ENCODE measurements at regions not wholly inside any gene's neighbourhood (a gene's known extent, or its start where the extent isn't known, plus 50 kb on each side); places are given as distances from the start of the nearest gene placed in this dataset.

DNA sequence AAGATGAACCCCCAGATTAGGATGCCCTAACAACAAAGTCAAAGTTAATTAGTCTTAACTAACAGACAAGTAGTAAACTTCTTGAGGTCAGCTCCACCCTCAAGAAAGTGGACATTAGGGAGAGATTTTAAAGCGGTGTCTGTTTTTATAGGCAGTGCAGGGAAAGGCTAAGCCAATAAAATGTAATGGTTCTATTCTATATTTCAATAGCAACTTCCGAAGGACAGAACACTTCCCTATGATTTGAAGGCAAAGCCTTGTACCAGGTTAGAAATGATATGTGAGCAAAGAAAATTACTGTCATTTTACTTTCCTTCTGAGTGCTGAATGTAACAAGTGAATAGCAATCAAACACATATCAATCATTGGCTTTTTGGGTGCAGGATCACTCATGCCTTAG is 455.2 kb downstream of the ISL1 start:
- DNase-seq: no peak
- Histone ChIP-seq H3K4me3 (ENCODE audit: low read length) (no peak overlapping the region), H3F3A (ENCODE audit: insufficient read depth, low read length) (no peaks in the 10 kb centered on the region), H3K9me2 (replicated peaks; ENCODE audit: insufficient read depth, low read length) (no peaks in the 10 kb centered on the region), H3K27me3 (replicated peaks; ENCODE audit: insufficient read depth, low read length) (no peaks in the 10 kb centered on the region), H3K36me3 (replicated peaks; ENCODE audit: insufficient read depth, low read length) (no peaks in the 10 kb centered on the region), H3K4me2 (ENCODE audit: low read depth, low read length) (no peak overlapping the region), H3K4me1 (ENCODE audit: low read length) (no peaks in the 10 kb centered on the region), H2AFZ (ENCODE audit: low read length) (no peak overlapping the region), H3K9me3 (replicated peaks; ENCODE audit: insufficient read depth, low read length) (no peaks in the 10 kb centered on the region), H3K27ac (ENCODE audit: low read length) (no peak overlapping the region), H4K20me1 (ENCODE audit: insufficient read depth, low read length) (no peaks in the 10 kb centered on the region), H3K9ac (ENCODE audit: low read length) (no peak overlapping the region), H3K79me2 (ENCODE audit: low read length) (no peaks in the 10 kb centered on the region)
- TF ChIP-seq EZH2phosphoT487 (IDR thresholded peaks at IDR 0.05; ENCODE audit: low read length) (no peak), EZH2 (optimal IDR thresholded peaks at IDR 0.05; ENCODE audit: low read depth, low read length) (no peak), CTCF (IDR thresholded peaks at IDR 0.05; ENCODE audit: low read length) (no peak)

DNA sequence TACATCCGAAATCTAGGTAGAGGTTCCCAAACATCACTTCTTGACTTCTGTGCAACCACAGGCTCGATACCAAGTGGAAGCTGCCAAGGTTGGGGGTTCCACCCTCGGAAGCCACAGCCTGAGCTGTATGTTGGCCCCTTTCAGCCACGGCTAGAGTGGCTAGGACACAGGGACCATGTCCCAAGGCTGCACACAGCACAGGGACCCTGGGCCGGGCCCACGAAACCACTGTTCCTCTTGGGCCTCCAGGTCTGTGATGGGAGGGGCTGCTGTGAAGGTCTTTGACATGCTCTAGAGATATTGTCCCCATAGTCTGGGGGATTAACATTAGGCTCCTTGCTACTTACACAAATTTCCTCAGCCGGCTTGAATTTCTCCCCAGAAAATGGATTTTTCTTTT is 460.6 kb downstream of the ISL1 start:
- no peak overlapping the region for H3K27ac ChIP-seq (ENCODE audit: low read length)
- no peaks in the 10 kb centered on the region for H3K36me3 ChIP-seq (replicated peaks; ENCODE audit: insufficient read depth, low read length)
- H3K4me3 ChIP-seq (ENCODE audit: low read length): no peak overlapping the region
- no peak overlapping the region for H3K9ac ChIP-seq (ENCODE audit: low read length)
- H3F3A ChIP-seq (ENCODE audit: insufficient read depth, low read length): no peaks in the 10 kb centered on the region
- H3K9me2 ChIP-seq (replicated peaks; ENCODE audit: insufficient read depth, low read length): no peaks in the 10 kb centered on the region
- H4K20me1 ChIP-seq (ENCODE audit: insufficient read depth, low read length): no peaks in the 10 kb centered on the region
- no peak for DNase-seq
- H3K79me2 ChIP-seq (ENCODE audit: low read length): no peaks in the 10 kb centered on the region
- no peaks in the 10 kb centered on the region for H3K27me3 ChIP-seq (replicated peaks; ENCODE audit: insufficient read depth, low read length)
- no peak for TF ChIP-seq EZH2phosphoT487 (IDR thresholded peaks at IDR 0.05; ENCODE audit: low read length)
- TF ChIP-seq EZH2 (optimal IDR thresholded peaks at IDR 0.05; ENCODE audit: low read depth, low read length): no peak
- TF ChIP-seq CTCF (IDR thresholded peaks at IDR 0.05; ENCODE audit: low read length): no peak
- no peaks in the 10 kb centered on the region for H3K9me3 ChIP-seq (replicated peaks; ENCODE audit: insufficient read depth, low read length)
- H3K4me1 ChIP-seq (ENCODE audit: low read length): no peaks in the 10 kb centered on the region
- no peak overlapping the region for H2AFZ ChIP-seq (ENCODE audit: low read length)
- no peak overlapping the region for H3K4me2 ChIP-seq (ENCODE audit: low read depth, low read length)

- Histone ChIP-seq H3K9ac (ENCODE audit: low read length) (no peak overlapping the region), H3F3A (ENCODE audit: insufficient read depth, low read length) (no peaks in the 10 kb centered on the region), H3K79me2 (ENCODE audit: low read length) (no peaks in the 10 kb centered on the region), H3K4me2 (ENCODE audit: low read depth, low read length) (no peak overlapping the region), H4K20me1 (ENCODE audit: insufficient read depth, low read length) (no peaks in the 10 kb centered on the region), H3K36me3 (replicated peaks; ENCODE audit: insufficient read depth, low read length) (no peaks in the 10 kb centered on the region), H3K27ac (ENCODE audit: low read length) (no peak overlapping the region), H3K9me3 (replicated peaks; ENCODE audit: insufficient read depth, low read length) (no peaks in the 10 kb centered on the region), H3K4me1 (ENCODE audit: low read length) (no peaks in the 10 kb centered on the region), H3K9me2 (replicated peaks; ENCODE audit: insufficient read depth, low read length) (no peaks in the 10 kb centered on the region), H2AFZ (ENCODE audit: low read length) (no peak overlapping the region), H3K4me3 (ENCODE audit: low read length) (no peak overlapping the region), H3K27me3 (replicated peaks; ENCODE audit: insufficient read depth, low read length) (no peaks in the 10 kb centered on the region)
- TF ChIP-seq EZH2 (optimal IDR thresholded peaks at IDR 0.05; ENCODE audit: low read depth, low read length): no peak
- TF ChIP-seq EZH2phosphoT487 (IDR thresholded peaks at IDR 0.05; ENCODE audit: low read length): no peak
- no peak for TF ChIP-seq CTCF (IDR thresholded peaks at IDR 0.05; ENCODE audit: low read length)
- DNase-seq: no peak
Measured at GRCh38 chr5:51846015-51846414, 462.8 kb downstream of the ISL1 start.

Measured in MM.1S (cell line).